H1 (cell line): ENCODE measurements at regions not wholly inside any gene's neighbourhood (a gene's known extent, or its start where the extent isn't known, plus 50 kb on each side); places are given as distances from the start of the nearest gene placed in this dataset.

ENCODE experiments used
- EP300 ChIP-seq, 2 experiments: IDR thresholded peaks; 1 replicate in 1 of 2; 2 replicates in 1 of 2; pipeline ENCODE4 v1.6.1; 2011 to 2012; ENCODE audit warnings: low read depth in 2 of 2, low read length in 2 of 2, mild to moderate bottlenecking in 2 of 2, borderline replicate concordance in 1 of 2, inconsistent platforms in 1 of 2, moderate library complexity in 1 of 2
- EZH2 ChIP-seq: fragments of 200-600 bp; sonication (generic); IDR thresholded peaks from 2 replicates; pipeline ENCODE4 v1.7.1; 2012; ENCODE audit warnings: low read depth, mild to moderate bottlenecking, moderate library complexity, low read length, inconsistent platforms; ENCODE audit not compliant: severe bottlenecking
- GABPA ChIP-seq: IDR thresholded peaks from 2 replicates; pipeline ENCODE4 v1.6.1; 2011; ENCODE audit warnings: mild to moderate bottlenecking, low read length, moderate library complexity, borderline replicate concordance; ENCODE audit not compliant: insufficient read depth
- RXRA ChIP-seq: IDR thresholded peaks from 2 replicates; pipeline ENCODE4 v1.6.1; 2011; ENCODE audit warnings: low read depth, mild to moderate bottlenecking, low read length, moderate library complexity; ENCODE audit not compliant: insufficient read depth
- TAF1 ChIP-seq: IDR thresholded peaks from 2 replicates; pipeline ENCODE4 v1.6.1; 2011; ENCODE audit warnings: mild to moderate bottlenecking, low read depth, low read length

GRCh38 chr2:144785253-144785652, 265.3 kb upstream of the ZEB2 start:
- no peak for TF ChIP-seq RXRA
- TF ChIP-seq GABPA = no peak
- TF ChIP-seq TAF1 = no peak
- TF ChIP-seq EP300 (IDR thresholded peaks at IDR 0.05; ENCODE audit: borderline replicate concordance in 1 of 2, low read depth in 2 of 2, low read length in 2 of 2) = no peak
- TF ChIP-seq EZH2 = no peak
